Right lobe of liver (tissue), 4 donors: ENCODE measurements at regions not wholly inside any gene's neighbourhood (a gene's known extent, or its start where the extent isn't known, plus 50 kb on each side); places are given as distances from the start of the nearest gene placed in this dataset.

Experiments
- POLR2A ChIP-seq: fragments of 450-650 bp; IDR thresholded peaks from one replicate; pipeline ENCODE4 v1.6.1; 2017; ENCODE audit warnings: antibody characterized with exemption, mild to moderate bottlenecking
- TF ChIP-seq, protein P1 (sequence below), 4 donors: fragments of 200-600 bp in 3 of 4; fragments of 450-650 bp in 1 of 4; IDR thresholded peaks; one replicate each; pipeline versions ENCODE4 v1.5.1 to v1.8.0; 2016 to 2022; ENCODE audit warnings: antibody characterized with exemption in 4 of 4, mild to moderate bottlenecking in 2 of 4
- donor health status: DM: no; HTN: no; CAD: no.
- donor health status: DM: no; HTN: no; CAD: no.
- donor health status: DM: no; HTN: yes; CAD: no.

DNA sequence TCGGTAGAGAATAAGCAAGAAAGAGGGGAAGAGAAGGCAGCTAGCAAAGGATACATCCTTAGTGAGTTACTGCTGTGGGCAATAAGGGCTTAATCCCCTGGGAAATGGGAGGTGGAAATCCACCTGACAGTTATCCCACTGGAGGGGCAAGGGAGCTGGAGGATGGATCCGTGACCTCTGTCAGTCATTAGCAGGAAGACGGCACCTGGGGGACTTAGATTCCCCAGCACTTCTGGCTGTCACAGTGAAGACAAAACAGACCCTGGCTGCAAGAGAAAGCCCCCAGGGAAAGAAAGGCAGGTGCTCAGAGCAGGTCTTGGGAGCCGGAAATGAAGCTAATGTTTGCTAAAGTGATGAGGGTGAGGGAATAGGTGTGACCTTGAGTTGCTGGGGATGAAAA lies 70.4 kb upstream of the MRI1 start:
- TF ChIP-seq, protein P1, sequence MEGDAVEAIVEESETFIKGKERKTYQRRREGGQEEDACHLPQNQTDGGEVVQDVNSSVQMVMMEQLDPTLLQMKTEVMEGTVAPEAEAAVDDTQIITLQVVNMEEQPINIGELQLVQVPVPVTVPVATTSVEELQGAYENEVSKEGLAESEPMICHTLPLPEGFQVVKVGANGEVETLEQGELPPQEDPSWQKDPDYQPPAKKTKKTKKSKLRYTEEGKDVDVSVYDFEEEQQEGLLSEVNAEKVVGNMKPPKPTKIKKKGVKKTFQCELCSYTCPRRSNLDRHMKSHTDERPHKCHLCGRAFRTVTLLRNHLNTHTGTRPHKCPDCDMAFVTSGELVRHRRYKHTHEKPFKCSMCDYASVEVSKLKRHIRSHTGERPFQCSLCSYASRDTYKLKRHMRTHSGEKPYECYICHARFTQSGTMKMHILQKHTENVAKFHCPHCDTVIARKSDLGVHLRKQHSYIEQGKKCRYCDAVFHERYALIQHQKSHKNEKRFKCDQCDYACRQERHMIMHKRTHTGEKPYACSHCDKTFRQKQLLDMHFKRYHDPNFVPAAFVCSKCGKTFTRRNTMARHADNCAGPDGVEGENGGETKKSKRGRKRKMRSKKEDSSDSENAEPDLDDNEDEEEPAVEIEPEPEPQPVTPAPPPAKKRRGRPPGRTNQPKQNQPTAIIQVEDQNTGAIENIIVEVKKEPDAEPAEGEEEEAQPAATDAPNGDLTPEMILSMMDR (IDR thresholded peaks at IDR 0.05) = no peak
- TF ChIP-seq POLR2A = no peak
